ENCODE measurements at regions not wholly inside any gene's neighbourhood (a gene's known extent, or its start where the extent isn't known, plus 50 kb on each side); places are given as distances from the start of the nearest gene placed in this dataset.

DNA sequence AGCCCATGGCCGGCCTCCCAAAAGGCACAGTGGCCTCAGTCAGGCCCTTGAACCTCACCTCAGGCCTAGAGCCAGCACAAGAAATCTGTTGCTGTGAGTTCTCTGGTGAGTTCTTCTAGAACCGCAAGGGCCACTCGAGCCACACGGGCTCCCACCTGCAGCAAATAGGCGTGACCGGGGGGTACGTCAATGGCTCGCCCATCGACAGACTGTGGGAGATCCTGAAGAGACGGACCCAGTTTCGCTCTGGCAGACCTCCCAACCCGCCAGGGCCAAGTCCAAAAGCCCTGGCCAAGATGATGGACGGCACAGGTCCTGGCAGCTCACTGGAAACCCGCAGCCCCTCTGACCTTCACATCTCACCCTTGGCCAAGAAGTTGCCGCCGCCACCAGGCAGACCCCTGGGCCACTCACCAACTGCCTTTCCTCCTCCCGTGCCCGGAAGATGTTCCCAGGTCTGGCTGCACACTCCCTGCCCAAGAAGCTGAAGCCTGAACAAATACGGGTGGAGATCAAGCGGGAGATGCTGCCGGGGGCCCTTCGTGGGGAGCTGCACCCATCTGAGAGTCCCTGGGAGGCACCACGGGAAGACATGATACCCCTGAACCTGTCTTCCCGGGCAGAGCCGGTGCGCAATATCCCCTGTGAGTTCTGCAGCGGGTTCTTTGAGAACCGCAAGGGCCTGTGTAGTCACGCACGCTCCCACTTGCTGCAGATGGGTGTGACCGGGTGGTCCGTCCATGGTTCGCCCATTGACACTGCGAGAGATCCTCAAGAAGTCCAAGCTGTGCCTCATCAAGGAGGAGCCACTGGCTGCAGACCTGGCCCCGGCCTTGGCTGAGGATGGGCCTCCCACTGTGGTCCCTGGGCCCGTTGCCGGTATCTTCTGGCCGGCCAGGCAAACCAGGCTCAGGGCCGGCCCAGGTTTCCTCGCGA is 544.2 kb upstream of the CCDC179 start:
- no peaks in the 10 kb centered on the region for H3K4me1 ChIP-seq (ENCODE audit: insufficient read depth, low read length, poor library complexity, severe bottlenecking)
- ChIA-PET CTCF (no interaction called here), POLR2A (ENCODE audit: low non-redundant PET) (no interaction called here)
- no peak for DNase-seq (ENCODE audit: low spot score)
- H3K4me3 ChIP-seq (ENCODE audit: low read depth, low read length, poor library complexity, severe bottlenecking) = no peak overlapping the region
- no peaks in the 10 kb centered on the region for H3K27me3 ChIP-seq (replicated peaks; ENCODE audit: insufficient read depth, low read depth, low read length, poor library complexity)
- intact Hi-C loops (cut with micrococcal nuclease; ENCODE audit: unreplicated experiment) = no loop called here
- no peak for TF ChIP-seq EZH2 (IDR thresholded peaks at IDR 0.05; ENCODE audit: borderline replicate concordance, low read depth, low read length, poor library complexity, severe bottlenecking)
- TF ChIP-seq, protein P1, sequence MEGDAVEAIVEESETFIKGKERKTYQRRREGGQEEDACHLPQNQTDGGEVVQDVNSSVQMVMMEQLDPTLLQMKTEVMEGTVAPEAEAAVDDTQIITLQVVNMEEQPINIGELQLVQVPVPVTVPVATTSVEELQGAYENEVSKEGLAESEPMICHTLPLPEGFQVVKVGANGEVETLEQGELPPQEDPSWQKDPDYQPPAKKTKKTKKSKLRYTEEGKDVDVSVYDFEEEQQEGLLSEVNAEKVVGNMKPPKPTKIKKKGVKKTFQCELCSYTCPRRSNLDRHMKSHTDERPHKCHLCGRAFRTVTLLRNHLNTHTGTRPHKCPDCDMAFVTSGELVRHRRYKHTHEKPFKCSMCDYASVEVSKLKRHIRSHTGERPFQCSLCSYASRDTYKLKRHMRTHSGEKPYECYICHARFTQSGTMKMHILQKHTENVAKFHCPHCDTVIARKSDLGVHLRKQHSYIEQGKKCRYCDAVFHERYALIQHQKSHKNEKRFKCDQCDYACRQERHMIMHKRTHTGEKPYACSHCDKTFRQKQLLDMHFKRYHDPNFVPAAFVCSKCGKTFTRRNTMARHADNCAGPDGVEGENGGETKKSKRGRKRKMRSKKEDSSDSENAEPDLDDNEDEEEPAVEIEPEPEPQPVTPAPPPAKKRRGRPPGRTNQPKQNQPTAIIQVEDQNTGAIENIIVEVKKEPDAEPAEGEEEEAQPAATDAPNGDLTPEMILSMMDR (conservative IDR thresholded peaks at IDR 0.05; ENCODE audit: low read depth, low read length) = no peak
- no peaks in the 10 kb centered on the region for H3K9me3 ChIP-seq (ENCODE audit: low read depth, low read length, poor library complexity, severe bottlenecking)
- no TSS peak for BruUV-seq (replicated peaks)
- no peaks in the 10 kb centered on the region for H3K36me3 ChIP-seq (ENCODE audit: insufficient read depth, low read length, poor library complexity, severe bottlenecking)
- H3K27ac ChIP-seq (ENCODE audit: low read depth, low read length, poor library complexity, severe bottlenecking) = no peak overlapping the region

DNA sequence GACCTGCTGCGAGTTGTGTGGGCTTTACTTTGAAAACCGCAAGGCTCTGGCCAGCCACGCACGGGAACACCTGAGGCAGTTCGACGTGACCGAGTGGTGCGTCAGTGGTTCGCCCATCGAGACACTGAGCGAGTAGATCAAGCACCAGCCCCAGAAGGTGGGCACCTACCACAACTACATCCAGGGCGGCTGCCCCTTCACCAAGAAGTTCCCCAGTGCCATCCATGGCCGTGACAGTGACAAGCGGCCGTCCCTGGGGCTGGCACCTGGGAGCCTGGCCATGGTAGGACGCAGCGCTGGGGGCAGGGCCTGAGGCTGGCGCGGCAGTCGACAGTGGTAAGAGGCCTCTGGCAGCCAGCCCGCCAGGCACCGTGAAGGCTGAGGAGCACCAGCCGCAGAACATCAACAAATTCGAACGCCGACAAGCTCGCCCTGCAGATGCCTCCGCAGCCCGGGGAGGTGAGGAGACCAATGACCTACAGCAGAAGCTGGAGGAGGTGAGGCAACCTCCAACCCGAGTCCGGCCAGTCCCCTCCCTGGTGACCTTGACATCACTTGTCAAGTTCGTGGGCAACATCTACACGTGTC is 545.2 kb upstream of the CCDC179 start:
- TF ChIP-seq, protein P1 (conservative IDR thresholded peaks at IDR 0.05; ENCODE audit: low read depth, low read length) = no peak
- TF ChIP-seq EZH2 (IDR thresholded peaks at IDR 0.05; ENCODE audit: borderline replicate concordance, low read depth, low read length, poor library complexity, severe bottlenecking) = no peak
- no TSS peak for BruUV-seq (replicated peaks)
- DNase-seq (ENCODE audit: low spot score) = no peak
- ChIA-PET CTCF (no interaction called here), POLR2A (ENCODE audit: low non-redundant PET) (no interaction called here)
- no peak overlapping the region for H3K4me3 ChIP-seq (ENCODE audit: low read depth, low read length, poor library complexity, severe bottlenecking)
- intact Hi-C loops (cut with micrococcal nuclease; ENCODE audit: unreplicated experiment) = no loop called here
- no peaks in the 10 kb centered on the region for H3K36me3 ChIP-seq (ENCODE audit: insufficient read depth, low read length, poor library complexity, severe bottlenecking)
- no peaks in the 10 kb centered on the region for H3K4me1 ChIP-seq (ENCODE audit: insufficient read depth, low read length, poor library complexity, severe bottlenecking)
- H3K27ac ChIP-seq (ENCODE audit: low read depth, low read length, poor library complexity, severe bottlenecking) = no peak overlapping the region
- H3K27me3 ChIP-seq (replicated peaks; ENCODE audit: insufficient read depth, low read depth, low read length, poor library complexity) = no peaks in the 10 kb centered on the region
- H3K9me3 ChIP-seq (ENCODE audit: low read depth, low read length, poor library complexity, severe bottlenecking) = no peaks in the 10 kb centered on the region

DNA sequence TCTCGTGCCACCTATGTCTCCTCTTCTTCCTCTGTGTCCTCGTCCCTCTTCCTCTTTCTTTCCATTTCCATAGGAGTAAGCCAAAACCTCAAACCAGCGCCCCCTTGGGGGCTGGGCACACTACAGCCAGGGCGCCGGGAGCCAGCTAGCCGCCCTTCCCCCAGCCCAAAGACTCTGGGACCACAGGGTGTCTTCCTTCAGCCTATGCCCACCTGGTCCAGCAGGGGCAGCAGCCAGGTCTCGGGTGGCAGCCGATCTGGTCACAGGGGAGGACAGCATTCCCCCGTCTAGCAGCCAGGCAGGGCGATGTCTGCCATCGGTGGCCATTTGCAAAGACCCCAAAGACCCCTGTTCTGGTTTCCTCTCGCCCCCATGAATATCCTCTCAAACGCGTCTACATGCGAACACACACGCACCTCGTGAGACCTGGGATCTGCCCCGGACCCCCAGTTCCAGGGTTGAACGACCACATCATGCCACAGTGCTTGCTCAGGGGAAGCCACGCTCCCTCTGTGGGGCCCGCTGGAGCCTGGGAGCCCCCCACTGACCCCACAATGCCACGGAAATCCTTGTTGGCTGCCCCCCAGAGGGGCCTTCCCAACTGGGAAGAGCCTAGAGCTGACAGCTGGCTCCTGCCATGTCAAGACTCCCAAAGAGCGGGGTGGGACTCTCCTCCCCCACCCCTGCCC is 546.0 kb upstream of the CCDC179 start:
- POLR2A ChIA-PET (ENCODE audit: low non-redundant PET) = no interaction called here
- intact Hi-C loops (cut with micrococcal nuclease; ENCODE audit: unreplicated experiment) = no loop called here
- CTCF ChIA-PET = no interaction called here
- no peak overlapping the region for H3K27ac ChIP-seq (ENCODE audit: low read depth, low read length, poor library complexity, severe bottlenecking)
- no TSS peak for BruUV-seq (replicated peaks)
- TF ChIP-seq, protein P1 (conservative IDR thresholded peaks at IDR 0.05; ENCODE audit: low read depth, low read length) = no peak
- no peaks in the 10 kb centered on the region for H3K9me3 ChIP-seq (ENCODE audit: low read depth, low read length, poor library complexity, severe bottlenecking)
- no peaks in the 10 kb centered on the region for H3K27me3 ChIP-seq (replicated peaks; ENCODE audit: insufficient read depth, low read depth, low read length, poor library complexity)
- no peak for DNase-seq (ENCODE audit: low spot score)
- H3K4me3 ChIP-seq (ENCODE audit: low read depth, low read length, poor library complexity, severe bottlenecking) = no peak overlapping the region
- no peaks in the 10 kb centered on the region for H3K4me1 ChIP-seq (ENCODE audit: insufficient read depth, low read length, poor library complexity, severe bottlenecking)
- H3K36me3 ChIP-seq (ENCODE audit: insufficient read depth, low read length, poor library complexity, severe bottlenecking) = no peaks in the 10 kb centered on the region
